Panc1 (cell line): ENCODE measurements at regions not wholly inside any gene's neighbourhood (a gene's known extent, or its start where the extent isn't known, plus 50 kb on each side); places are given as distances from the start of the nearest gene placed in this dataset.

Experiments used
- ATAC-seq: fragments of 200-7000 bp; cut with Tn5 transposase; 2 replicates; pipeline ENCODE4 v1.9.1; 2020; ENCODE audit warnings: mild to moderate bottlenecking, moderate library complexity
- BruUV-seq: library from RNA; stranded (reverse); fragments of 400-500 nt; replicated peaks from 2 replicates; lab custom pipeline; 2021; lab: Mats Ljungman, UMichigan
- CTCF ChIA-PET: fragments of 300-600 bp; sonication (Branson Sonifier 250); formaldehyde crosslinking; loops from one replicate; lab custom pipeline; 2022; ENCODE audit warnings: antibody characterized with exemption; lab: Charles Lee
- POLR2A ChIA-PET: fragments of 300-600 bp; sonication (Branson Sonifier 250); formaldehyde crosslinking; loops from one replicate; lab custom pipeline; 2022; ENCODE audit warnings: antibody characterized with exemption; lab: Charles Lee
- DNase-seq: peaks from one replicate; pipeline ENCODE4 v3.0.0-alpha.2; 2010; ENCODE audit warnings: low read depth, low spot score
- H3K27ac ChIP-seq: 2 replicates; pipeline ENCODE4 v1.5.1; 2011; ENCODE audit warnings: mild to moderate bottlenecking, low read length, inconsistent platforms
- H3K27me3 ChIP-seq: fragments of 200-500 bp; sonication (Bioruptor generic); 2 replicates; pipeline ENCODE4 v1.6.0; 2014; ENCODE audit warnings: low read length, inconsistent platforms; ENCODE audit not compliant: control insufficient read depth, insufficient read depth
- H3K36me3 ChIP-seq: fragments of 200-500 bp; sonication (Bioruptor generic); 2 replicates; pipeline ENCODE4 v1.5.1; 2014; ENCODE audit warnings: inconsistent platforms, mild to moderate bottlenecking, low read length, moderate library complexity; ENCODE audit not compliant: control insufficient read depth, insufficient read depth
- H3K4me1 ChIP-seq: 2 replicates; pipeline ENCODE4 v1.5.1; 2011; ENCODE audit warnings: inconsistent platforms, mild to moderate bottlenecking, low read length, moderate library complexity; ENCODE audit not compliant: control insufficient read depth, insufficient read depth
- H3K4me3 ChIP-seq, 2 experiments: 2 replicates each; pipeline ENCODE4 v1.5.1; 2011 to 2012; ENCODE audit warnings: low read depth in 2 of 2, low read length in 2 of 2, mild to moderate bottlenecking in 2 of 2, inconsistent platforms in 1 of 2, moderate library complexity in 1 of 2
- H3K9me3 ChIP-seq: fragments of 200-500 bp; sonication (Bioruptor generic); 2 replicates; pipeline ENCODE4 v1.5.1; 2014; ENCODE audit warnings: low read depth, mild to moderate bottlenecking, inconsistent platforms, low read length, moderate library complexity; ENCODE audit not compliant: control insufficient read depth, insufficient read depth
- CTCF ChIP-seq: fragments of 450-650 bp; IDR thresholded peaks from 2 replicates; pipeline ENCODE4 v1.5.1; 2017; ENCODE audit warnings: mild to moderate bottlenecking
- POLR2AphosphoS5 ChIP-seq: IDR thresholded peaks from 2 replicates; pipeline ENCODE4 v1.6.1; 2012; ENCODE audit warnings: mild to moderate bottlenecking, low read depth, low read length, moderate library complexity
- REST ChIP-seq, 2 experiments: IDR thresholded peaks; 2 replicates each; pipeline ENCODE4 v1.6.1; 2011 to 2012; ENCODE audit warnings: low read depth in 2 of 2, control low read depth in 1 of 2, low read length in 1 of 2, mild to moderate bottlenecking in 1 of 2, moderate library complexity in 1 of 2; ENCODE audit not compliant: insufficient read depth in 1 of 2
- SIN3A ChIP-seq: IDR thresholded peaks from 2 replicates; pipeline ENCODE4 v1.6.1; 2012; ENCODE audit warnings: low read depth, mild to moderate bottlenecking, low read length, moderate library complexity, borderline replicate concordance; ENCODE audit not compliant: insufficient read depth
- TCF7L2 ChIP-seq: IDR thresholded peaks from 2 replicates; pipeline ENCODE4 v1.6.1; 2011; ENCODE audit warnings: mild to moderate bottlenecking, low read depth, low read length, inconsistent platforms
- in situ Hi-C: cut with HindIII; loops from 2 replicates; pipeline ENCODE4 v1.10.0; 2016; ENCODE audit warnings: low sequenced_read_pairs, low pct_unique_long_range_greater_than_20kb
- intact Hi-C: fragments of 100-400 bp; cut with micrococcal nuclease; formaldehyde crosslinking; loops from one replicate; pipeline ENCODE4 v1.10.0; 2022; ENCODE audit not compliant: unreplicated experiment

- DNase-seq (no peak), ATAC-seq (no peak)
- H3K36me3 ChIP-seq, result no peaks in the 10 kb centered on the region
- 0 out of 2 replicates have a peak, but pooled peaks cover 3% of the 10 kb centered on the region for H3K9me3 ChIP-seq
- intact Hi-C loops, result no loop called here
- no TSS peak for BruUV-seq
- H3K27me3 ChIP-seq, result no peaks in the 10 kb centered on the region
- no peak overlapping the region for H3K27ac ChIP-seq
- ChIA-PET CTCF (no interaction called here), POLR2A (no interaction called here)
- no peak overlapping the region for H3K4me3 ChIP-seq
- TF ChIP-seq CTCF (no peak), POLR2AphosphoS5 (no peak), SIN3A (no peak), REST (IDR thresholded peaks at IDR 0.05; ENCODE audit: insufficient read depth in 1 of 2, low read depth in 2 of 2, low read length in 1 of 2) (no peak), TCF7L2 (no peak)
- in situ Hi-C loops, result no loop called here
- no peaks in the 10 kb centered on the region for H3K4me1 ChIP-seq
These were observed 488.9 kb downstream of the PTPRU start for GRCh38 chr1:29725262-29725661.

- H3K4me3 ChIP-seq, result no peak overlapping the region
- H3K27me3 ChIP-seq, result no peaks in the 10 kb centered on the region
- H3K4me1 ChIP-seq, result no peaks in the 10 kb centered on the region
- no peaks in the 10 kb centered on the region for H3K36me3 ChIP-seq
- ChIA-PET POLR2A (no interaction called here), CTCF (no interaction called here)
- no TSS peak for BruUV-seq
- ATAC-seq (no peak), DNase-seq (no peak)
- no peak overlapping the region for H3K27ac ChIP-seq
- in situ Hi-C loops (no loop called here), intact Hi-C loops (no loop called here)
- no peak for TF ChIP-seq CTCF
- no peak for TF ChIP-seq REST (IDR thresholded peaks at IDR 0.05; ENCODE audit: insufficient read depth in 1 of 2, low read depth in 2 of 2, low read length in 1 of 2)
- no peak for TF ChIP-seq SIN3A
- H3K9me3 ChIP-seq, result 0 out of 2 replicates have a peak, but pooled peaks cover 3% of the 10 kb centered on the region
These were observed 486.3 kb downstream of the PTPRU start for GRCh38 chr1:29722598-29722997.
